NCI-H1436 treated with DMSO at 0.1 percent for 48 hours (cell line): ENCODE measurements at regions not wholly inside any gene's neighbourhood (a gene's known extent, or its start where the extent isn't known, plus 50 kb on each side); places are given as distances from the start of the nearest gene placed in this dataset.
"Not testable (repeated sequence)": the region's sequence is repeated elsewhere in the genome, so short reads cannot be mapped to it uniquely, and the experiment has no call there.

Experiments
- DNase-seq: peaks from one replicate; lab custom pipeline; 2025; lab: John Stamatoyannopoulos, UW

- DNase-seq: no peak
Observed at GRCh38 chr22:22120160-22120559, 124.4 kb upstream of the VPREB1 start.

DNA sequence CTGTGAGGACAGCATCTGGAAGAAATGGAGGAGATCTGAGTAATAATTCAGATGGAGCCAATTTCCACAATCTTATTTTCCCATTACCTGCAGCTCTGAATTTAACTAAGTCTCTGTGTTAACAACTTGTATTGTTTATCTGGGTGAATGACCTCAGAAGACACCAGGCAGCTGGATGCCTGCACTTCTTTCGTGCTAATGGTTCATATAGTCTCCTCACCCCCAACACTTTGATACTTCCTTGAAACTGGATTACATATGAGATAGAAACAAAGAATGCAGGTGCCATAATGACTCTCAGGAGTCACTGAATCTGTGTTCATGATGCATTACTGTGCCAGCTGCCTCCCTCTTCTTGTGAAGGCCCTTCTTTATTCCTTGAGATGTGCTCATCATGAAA is 125.6 kb upstream of the VPREB1 start:
- DNase-seq: no peak

DNA sequence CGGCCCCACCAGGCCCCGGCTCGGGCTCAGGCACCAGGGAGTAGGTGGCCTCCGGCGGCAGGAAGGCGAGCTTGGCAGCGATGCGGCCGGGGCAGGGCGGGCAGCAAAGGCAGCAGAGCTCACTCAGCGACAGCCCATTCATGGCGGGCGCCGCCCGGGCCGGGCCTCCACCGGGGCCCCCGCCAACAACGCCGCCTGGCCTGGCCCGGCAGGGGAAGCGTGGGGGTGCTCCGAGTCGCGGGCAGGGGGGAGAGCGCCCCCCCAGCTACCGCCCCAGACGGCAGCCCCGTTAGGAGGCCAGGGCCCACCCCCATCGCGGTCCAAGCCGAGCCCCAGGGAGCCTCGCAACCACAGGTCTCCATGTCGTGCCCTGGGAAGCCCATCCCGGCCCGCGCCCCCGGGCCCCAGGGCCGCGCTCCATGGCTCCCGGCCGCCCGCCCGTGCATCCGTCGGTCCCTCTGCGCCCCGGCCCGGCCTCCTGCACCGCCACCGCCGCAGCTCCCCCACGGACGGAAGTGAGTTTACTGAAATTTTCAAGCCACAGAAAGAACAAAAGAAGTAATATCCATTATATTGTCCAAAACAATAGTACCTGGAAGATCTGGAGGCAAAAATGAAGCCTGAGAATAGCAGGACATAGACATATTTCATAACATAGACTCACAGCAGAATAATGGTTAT is 126.6 kb upstream of the VPREB1 start:
- not testable (repeated sequence) for DNase-seq

DNA sequence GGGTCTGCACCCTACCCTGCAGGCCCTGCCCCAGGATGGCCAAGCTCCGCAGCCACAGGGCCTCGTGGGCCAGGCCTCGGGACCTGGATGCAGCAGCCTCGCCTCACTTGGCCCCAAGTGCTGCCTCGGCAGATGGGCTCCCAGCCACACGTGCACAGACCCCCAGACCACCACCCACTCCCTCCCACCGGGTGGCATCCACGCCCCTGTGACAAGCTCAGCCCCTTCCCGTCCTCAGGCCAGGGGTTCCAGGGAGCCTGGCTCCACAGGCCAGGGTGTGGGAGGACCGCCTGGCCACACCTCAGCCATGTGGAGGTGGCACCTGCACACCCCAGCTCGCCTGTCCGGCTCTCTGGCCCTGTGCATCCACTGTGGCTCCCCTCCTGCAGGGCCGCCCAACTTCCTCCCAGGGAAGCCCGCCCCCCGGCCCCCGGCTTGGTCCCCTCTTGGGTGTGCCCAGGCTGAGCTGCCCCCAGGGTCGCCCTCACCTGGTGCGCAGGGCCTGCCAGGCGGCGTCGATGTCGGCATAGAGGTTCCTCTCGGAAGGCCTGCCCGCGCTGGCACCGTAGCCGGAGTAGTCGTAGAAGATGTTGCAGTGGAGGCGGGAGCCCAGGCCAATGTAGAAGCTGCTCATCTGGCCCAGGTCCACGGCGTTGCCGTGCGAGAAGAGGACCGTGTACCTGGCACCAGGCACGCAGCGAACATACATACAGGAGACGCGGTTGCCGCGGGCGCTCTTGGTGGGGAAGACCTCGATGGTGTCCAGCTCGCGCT is 127.4 kb upstream of the VPREB1 start:
- DNase-seq: not testable (repeated sequence)

DNA sequence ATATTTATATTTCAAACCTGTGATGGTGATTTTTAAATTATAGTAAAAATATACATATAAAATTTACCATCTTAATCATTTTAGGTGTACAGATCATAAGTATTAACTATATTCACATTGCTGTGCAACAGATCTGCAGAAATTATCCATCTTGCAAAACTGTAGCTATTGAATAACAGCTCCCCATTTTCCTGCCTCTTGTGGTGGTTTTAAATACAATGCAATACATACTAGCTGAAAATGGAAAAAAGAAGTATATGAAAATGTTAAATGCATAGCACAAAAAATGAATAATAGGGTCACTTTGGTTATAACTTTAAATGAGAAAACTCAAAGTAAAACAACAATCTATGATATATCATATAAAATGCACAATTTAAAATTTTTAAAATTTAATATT is 130.9 kb upstream of the VPREB1 start:
- DNase-seq: no peak

DNA sequence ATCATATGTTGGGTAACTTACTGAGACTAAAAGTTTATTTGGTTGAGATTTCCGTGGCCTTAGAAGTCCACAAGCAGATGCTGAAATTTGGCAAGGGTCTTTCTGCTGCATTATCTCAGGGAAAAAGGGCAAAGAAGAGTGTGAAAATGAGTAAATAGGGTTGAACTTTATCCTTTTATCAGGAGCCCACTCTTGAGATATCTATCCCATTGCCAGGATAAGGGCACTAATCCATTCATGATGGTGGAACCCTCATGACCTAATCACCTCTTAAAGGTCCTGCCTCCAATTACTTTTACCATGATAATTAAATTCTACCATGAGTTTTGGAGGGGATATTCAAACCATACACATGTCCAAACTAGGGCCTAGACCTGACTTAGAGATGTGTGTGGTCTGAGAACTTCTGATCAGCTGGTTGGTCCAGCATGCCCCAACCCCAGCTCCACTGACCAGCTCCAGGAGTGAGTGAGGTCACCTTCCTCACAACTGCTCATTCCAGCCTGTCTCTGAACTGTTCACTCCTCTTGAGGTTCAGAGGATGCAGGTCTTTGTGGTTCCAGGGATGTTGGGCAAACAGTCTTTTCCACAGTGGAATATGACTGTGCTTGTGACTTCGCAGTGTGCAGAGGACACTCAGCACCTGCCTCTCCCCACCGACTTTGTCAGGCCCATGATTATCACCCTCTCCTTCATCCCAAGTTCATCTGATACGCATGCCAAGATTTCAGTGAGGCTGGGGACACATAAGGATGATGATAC is 130.1 kb upstream of the TOP3B start:
- DNase-seq: no peak

DNA sequence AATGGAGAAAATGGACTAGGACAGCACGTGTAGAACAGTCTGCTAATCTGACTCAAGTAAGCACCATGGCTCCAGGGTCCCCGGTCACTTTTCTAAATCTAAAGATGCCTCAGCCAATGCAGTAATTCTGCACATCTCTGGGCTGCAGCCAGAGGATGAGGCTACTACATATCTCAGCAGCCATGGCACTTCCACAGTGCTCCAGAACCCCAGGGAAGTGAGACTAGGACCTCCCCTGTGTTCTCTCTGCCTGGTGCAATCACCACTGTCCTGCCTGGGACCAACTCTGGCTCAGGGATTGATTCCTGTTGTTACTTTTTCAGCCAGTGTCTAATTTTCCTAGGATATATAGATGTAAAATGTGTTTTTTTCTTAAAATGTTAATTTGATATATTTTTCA is 129.4 kb upstream of the TOP3B start:
- DNase-seq: no peak

- no peak for DNase-seq
Observed at GRCh38 chr22:22111267-22111751, 128.7 kb upstream of the TOP3B start.

DNA sequence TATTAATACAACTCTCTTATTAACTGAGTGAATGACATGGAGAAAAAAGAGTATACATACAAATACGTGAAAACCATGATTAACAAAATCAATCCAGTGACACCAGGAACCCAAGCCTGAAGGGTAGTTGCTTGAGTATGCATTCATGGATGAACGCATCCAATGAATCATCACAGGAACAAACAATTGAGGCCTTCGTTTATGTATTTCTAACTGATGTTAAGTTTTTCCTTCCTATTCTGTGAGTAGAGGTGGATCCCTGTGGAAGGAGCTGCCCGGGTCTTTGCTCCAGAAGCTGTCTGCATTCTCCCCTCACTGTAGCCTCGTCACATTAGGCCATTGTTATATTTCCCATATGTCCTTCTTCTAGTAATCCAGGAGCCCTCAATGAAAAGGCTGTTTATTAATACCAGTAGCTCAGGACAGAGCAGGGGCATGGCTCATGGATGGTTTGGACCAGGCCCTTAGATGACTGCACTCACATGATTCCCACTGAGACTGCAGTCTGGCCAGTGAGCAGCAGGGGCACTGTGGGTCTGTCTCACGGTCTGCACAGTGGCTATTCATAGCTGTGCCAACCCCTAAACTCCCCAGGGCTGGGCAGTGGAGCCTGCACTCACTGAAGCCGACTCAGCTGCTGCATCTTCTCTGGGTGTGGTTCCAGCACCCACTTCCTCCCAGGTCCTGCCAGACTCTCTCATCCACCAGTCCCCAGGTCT is 128.1 kb upstream of the TOP3B start:
- DNase-seq: no peak

- DNase-seq: no peak
Observed at GRCh38 chr22:22109693-22110466, 127.3 kb upstream of the TOP3B start.

- DNase-seq: no peak
Observed at GRCh38 chr22:22106855-22107254, 124.3 kb upstream of the TOP3B start.

DNA sequence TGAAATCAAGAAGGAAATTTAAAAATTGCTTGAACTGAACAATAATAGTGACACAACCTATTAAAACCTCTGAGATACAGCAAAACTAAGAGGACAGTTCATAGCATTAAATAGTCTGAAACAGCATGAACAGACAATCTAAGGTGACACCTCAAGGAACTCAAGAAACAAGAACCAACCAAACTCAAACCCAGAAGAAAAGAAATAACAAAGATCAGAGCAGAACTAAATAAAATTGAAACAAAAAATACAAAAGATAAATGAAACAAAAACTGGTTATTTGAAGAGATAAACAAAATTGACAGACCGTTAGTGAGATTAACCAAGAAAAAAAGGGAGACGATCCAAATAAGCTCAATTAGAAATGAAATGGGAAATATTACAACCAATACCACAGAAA is 122.8 kb upstream of the TOP3B start:
- no peak for DNase-seq

GRCh38 chr22:22103078-22103875 is 120.7 kb upstream of the TOP3B start:
- no peak for DNase-seq

DNA sequence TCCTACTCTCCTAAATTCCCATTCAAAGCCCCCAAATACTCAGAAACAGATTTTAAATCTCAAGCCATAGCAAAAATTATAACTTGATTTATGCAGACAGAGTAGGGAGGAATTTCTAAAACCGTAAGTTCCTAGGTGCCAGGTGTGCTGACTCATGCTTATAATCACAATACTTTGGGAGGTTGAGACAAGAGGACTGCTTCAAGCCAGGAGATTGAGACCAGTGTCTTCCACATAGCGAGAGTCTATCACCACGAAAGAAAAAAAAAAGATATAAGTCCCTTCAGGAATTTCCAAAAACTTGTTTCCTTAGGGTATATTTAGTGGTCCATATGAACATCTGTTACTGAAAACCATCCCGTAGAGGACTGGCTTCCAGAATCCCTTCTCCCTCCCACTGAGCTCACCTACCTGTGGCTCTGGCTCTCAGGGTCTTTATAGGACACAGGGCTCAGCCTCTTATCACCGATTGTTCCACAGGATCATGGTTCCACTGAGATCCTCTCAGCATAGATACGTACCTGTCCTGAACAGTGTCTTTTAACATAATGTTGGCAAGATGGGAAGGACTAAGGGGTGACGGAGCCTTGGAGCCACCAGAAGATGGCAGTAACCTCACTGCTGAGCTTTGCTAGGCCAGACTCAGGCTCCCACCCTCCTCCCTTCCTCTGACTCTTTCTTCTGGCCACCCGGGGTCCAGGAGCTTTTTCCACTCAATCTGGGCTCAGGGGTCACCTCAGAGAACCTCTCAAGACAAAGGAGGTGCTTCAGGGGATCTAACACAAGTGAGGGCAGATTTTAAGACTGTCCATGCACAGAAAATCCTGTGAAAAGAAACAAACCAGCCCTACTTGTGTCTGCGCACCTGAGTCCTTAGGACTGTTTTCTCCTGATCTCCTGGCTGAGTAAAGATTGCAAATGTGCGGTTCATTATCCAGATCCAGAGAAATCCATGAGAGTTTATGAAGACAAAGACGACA is 117.5 kb upstream of the TOP3B start:
- no peak for DNase-seq

GRCh38 chr22:22099194-22099486 is 116.6 kb upstream of the TOP3B start:
- no peak for DNase-seq

DNA sequence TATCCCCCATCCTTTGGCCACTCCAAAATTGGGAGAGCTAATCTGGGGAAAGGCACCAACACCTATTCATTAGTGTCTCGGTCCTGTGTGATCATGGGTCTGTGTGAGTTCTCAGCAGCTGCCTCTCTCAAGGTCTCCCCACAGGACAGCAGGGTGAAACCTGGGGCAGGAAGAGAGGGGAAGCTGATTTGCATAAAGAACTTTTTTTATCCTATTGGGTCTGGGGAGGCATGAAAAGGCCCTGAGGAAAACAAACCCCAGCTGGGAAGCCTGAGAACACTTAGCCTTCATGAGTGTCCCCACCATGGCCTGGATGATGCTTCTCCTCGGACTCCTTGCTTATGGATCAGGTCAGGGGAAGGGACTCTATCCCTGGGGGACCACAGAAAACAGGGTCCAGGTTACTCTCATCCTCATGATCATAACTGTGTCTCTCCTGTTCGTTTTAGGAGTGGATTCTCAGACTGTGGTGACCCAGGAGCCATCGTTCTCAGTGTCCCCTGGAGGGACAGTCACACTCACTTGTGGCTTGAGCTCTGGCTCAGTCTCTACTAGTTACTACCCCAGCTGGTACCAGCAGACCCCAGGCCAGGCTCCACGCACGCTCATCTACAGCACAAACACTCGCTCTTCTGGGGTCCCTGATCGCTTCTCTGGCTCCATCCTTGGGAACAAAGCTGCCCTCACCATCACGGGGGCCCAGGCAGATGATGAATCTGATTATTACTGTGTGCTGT is 116.0 kb upstream of the TOP3B start:
- no peak for DNase-seq

DNA sequence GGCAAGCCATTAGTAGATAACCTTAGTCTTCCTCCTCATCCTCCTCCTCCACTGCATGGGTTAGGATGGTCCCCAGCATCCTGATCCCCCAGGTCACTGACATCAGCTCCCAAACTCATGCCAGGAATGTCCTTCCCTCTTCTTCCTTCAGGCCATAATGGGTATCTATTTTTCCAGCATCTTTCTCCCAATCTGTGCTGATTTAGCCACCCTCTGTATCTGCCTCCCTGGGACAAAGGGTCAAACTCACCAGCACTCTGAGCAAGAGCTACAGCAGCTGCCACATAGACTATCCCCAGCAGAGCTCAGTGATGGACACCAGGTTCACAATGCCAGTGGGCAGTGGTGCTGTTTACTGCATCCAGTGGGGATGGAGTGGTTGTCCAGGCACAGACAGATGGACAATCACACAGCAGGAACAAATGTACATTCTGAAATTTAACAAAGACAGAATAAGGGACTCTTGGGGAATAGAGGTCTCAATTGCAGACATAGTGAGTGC is 115.2 kb upstream of the TOP3B start:
- no peak for DNase-seq

GRCh38 chr22:22094921-22095320 is 112.3 kb upstream of the TOP3B start:
- no peak for DNase-seq

DNA sequence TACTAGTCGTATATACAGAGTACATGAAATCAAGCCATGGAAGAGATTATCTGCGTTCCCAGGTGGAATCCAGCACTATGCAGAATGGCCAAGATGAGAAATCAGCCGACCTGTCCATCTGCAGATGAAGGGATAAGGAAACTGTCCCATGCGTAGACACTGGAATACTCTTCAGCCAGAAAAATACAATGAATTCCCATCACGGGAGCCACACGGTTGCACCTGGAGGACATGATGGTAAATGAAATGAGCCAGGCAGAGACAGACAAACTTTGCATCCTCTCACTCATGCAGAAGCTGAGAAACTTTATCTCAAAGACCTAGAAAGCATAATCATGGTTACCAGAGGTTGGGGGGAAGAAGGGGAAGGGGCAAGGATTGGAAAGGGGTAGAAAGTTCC is 111.9 kb upstream of the TOP3B start:
- no peak for DNase-seq
